ENCODE measurements at regions not wholly inside any gene's neighbourhood (a gene's known extent, or its start where the extent isn't known, plus 50 kb on each side); places are given as distances from the start of the nearest gene placed in this dataset.

DNA sequence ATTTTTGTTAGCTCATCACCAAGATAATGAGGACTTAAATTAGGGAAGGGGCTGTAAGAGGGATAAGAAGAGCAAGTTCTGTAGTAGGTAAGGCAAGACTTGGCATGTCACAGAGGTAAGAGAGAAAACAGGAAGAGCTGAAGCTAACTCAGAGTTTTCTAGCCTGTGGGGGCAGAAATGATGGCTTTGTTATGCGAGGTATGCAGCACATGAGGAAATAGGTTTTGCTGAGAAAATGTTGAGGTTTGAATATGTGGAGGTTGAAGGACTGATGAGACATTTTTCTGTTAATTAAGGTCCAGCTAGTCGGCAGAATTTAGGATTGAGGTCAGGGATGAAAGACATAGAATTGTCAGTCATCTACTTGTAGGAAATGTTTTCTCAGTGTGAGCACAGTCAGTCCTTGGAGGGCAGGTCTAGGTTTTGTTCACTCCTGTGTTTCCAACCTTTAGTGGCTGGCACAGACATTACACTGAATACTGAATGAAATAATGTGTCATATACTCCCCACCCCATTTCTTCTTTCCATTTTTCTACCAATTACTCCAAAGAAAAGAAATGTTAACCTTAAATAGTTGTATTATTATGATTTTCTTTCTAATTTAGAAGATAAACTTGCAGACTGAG is 154.0 kb upstream of the AADAT start:
- TF ChIP-seq, protein P1, sequence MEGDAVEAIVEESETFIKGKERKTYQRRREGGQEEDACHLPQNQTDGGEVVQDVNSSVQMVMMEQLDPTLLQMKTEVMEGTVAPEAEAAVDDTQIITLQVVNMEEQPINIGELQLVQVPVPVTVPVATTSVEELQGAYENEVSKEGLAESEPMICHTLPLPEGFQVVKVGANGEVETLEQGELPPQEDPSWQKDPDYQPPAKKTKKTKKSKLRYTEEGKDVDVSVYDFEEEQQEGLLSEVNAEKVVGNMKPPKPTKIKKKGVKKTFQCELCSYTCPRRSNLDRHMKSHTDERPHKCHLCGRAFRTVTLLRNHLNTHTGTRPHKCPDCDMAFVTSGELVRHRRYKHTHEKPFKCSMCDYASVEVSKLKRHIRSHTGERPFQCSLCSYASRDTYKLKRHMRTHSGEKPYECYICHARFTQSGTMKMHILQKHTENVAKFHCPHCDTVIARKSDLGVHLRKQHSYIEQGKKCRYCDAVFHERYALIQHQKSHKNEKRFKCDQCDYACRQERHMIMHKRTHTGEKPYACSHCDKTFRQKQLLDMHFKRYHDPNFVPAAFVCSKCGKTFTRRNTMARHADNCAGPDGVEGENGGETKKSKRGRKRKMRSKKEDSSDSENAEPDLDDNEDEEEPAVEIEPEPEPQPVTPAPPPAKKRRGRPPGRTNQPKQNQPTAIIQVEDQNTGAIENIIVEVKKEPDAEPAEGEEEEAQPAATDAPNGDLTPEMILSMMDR (IDR thresholded peaks at IDR 0.05; ENCODE audit: extremely low read depth, insufficient read depth, missing control alignments), result no peak
- no peak for DNase-seq (ENCODE audit: low spot score)
- in situ Hi-C loops (cut with MboI; ENCODE audit: low pct_unique_long_range_greater_than_20kb, low sequenced_read_pairs, unreplicated experiment), result no loop called here

GRCh38 chr4:170242471-170242870 is 152.7 kb upstream of the AADAT start:
- no peak for DNase-seq (ENCODE audit: low spot score)
- TF ChIP-seq, protein P1 (IDR thresholded peaks at IDR 0.05; ENCODE audit: extremely low read depth, insufficient read depth, missing control alignments), result no peak
- in situ Hi-C loops (cut with MboI; ENCODE audit: low pct_unique_long_range_greater_than_20kb, low sequenced_read_pairs, unreplicated experiment), result no loop called here

- TF ChIP-seq, protein P1 (IDR thresholded peaks at IDR 0.05; ENCODE audit: extremely low read depth, insufficient read depth, missing control alignments), result no peak
- no peak for DNase-seq (ENCODE audit: low spot score)
Observed at GRCh38 chr4:170234800-170235199, 145.0 kb upstream of the AADAT start.

DNA sequence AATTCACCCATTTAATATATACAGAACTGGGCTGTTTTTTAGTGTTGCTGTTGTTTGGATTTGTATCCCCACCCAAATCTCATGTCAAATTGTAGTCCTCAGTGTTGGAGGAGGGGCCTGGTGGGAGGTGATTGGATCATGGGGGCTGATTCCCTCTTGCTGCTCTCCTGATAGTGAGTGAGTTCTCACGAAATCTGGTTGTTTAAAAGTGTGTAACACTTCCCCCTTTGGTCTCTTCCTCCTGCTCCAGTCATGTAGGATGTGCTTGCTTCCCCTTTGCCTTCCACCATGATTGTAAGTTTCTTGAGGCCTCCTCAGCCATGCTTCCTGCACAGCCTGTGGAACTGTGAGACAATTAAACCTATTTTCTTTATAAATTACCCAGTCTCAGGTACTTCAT is 141.6 kb upstream of the AADAT start:
- DNase-seq (ENCODE audit: low spot score), result no peak
- in situ Hi-C loops (cut with MboI; ENCODE audit: low pct_unique_long_range_greater_than_20kb, low sequenced_read_pairs, unreplicated experiment), result no loop called here
- TF ChIP-seq, protein P1 (IDR thresholded peaks at IDR 0.05; ENCODE audit: extremely low read depth, insufficient read depth, missing control alignments), result no peak

More at GRCh38 chr4:170234800-170235199, 145.0 kb upstream of the AADAT start:
- in situ Hi-C loops (cut with MboI; ENCODE audit: low pct_unique_long_range_greater_than_20kb, low sequenced_read_pairs, unreplicated experiment), result no loop called here

GRCh38 chr4:170230242-170230641 is 140.5 kb upstream of the AADAT start:
- no peak for DNase-seq (ENCODE audit: low spot score)
- in situ Hi-C loops (cut with MboI; ENCODE audit: low pct_unique_long_range_greater_than_20kb, low sequenced_read_pairs, unreplicated experiment), result no loop called here
- TF ChIP-seq, protein P1 (IDR thresholded peaks at IDR 0.05; ENCODE audit: extremely low read depth, insufficient read depth, missing control alignments), result no peak

GRCh38 chr4:170229006-170229405 is 139.2 kb upstream of the AADAT start:
- in situ Hi-C loops (cut with MboI; ENCODE audit: low pct_unique_long_range_greater_than_20kb, low sequenced_read_pairs, unreplicated experiment), result no loop called here
- DNase-seq (ENCODE audit: low spot score), result no peak
- TF ChIP-seq, protein P1 (IDR thresholded peaks at IDR 0.05; ENCODE audit: extremely low read depth, insufficient read depth, missing control alignments), result no peak

Data from GM13977 (cell line).